Neural crest cell (in vitro differentiated cells): ENCODE measurements at regions not wholly inside any gene's neighbourhood (a gene's known extent, or its start where the extent isn't known, plus 50 kb on each side); places are given as distances from the start of the nearest gene placed in this dataset.

Experiments used
- DNase-seq: peaks from one replicate; pipeline ENCODE4 v3.0.0; 2021; ENCODE audit warnings: low read depth, mixed read lengths, low spot score
- H3K27ac Mint-ChIP-seq: one replicate; pipeline ENCODE4 v1.8.0; 2021; ENCODE audit warnings: mild to moderate bottlenecking, mixed read lengths; ENCODE audit not compliant: unreplicated experiment
- H3K27me3 Mint-ChIP-seq: 2 replicates; pipeline ENCODE4 v1.8.0; 2021; ENCODE audit warnings: low read depth, mild to moderate bottlenecking, mixed read lengths
- H3K36me3 Mint-ChIP-seq: 2 replicates; pipeline ENCODE4 v1.8.0; 2021; ENCODE audit warnings: low read depth, mild to moderate bottlenecking, mixed read lengths
- H3K4me1 Mint-ChIP-seq: 2 replicates; pipeline ENCODE4 v1.8.0; 2021; ENCODE audit warnings: mixed read lengths
- H3K4me3 Mint-ChIP-seq: one replicate; pipeline ENCODE4 v1.8.0; 2021; ENCODE audit warnings: mild to moderate bottlenecking, mixed read lengths
- H3K9me3 Mint-ChIP-seq: 2 replicates; pipeline ENCODE4 v1.8.0; 2021; ENCODE audit warnings: mixed read lengths
- TF ChIP-seq, protein P1 (sequence below): fragments of 200-600 bp; sonication (generic); conservative IDR thresholded peaks from 2 replicates; pipeline ENCODE4 v1.5.0; 2021; ENCODE audit warnings: antibody characterized with exemption, mild to moderate bottlenecking

DNA sequence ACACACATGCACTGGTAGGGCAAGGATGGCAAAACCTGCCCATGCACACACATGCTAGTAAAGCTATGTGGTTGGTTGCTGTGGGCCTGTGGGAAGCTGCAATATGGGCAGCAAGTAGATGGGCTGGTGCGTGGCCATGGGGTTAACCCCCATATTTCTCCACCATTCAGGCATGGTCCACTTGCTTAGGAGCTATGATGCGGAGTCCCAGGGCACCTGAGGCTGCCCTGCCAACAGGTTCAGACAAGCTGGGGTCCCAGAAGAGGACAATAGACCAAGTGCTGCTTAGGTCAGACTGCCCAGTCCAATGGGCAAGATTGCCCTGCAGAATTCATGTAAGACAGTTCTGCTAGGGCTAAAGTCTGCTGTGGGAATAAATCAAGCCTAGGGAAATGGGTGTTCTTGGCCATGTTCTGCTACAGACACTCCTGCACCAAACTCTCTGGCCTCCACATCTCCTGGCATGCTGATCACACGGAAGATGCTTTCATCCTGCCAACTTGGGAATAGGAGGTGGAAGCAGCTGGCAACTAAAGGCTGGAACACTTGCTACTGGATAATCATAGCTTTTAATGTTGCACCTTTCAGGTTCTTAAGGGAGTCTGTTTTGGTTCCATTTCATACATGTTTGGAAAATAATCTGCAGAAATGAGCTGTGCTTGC is 646.3 kb upstream of the SLITRK1 start:
- peaks cover 3% of the 10 kb centered on the region for H3K9me3 Mint-ChIP-seq
- H3K4me1 Mint-ChIP-seq = no peaks in the 10 kb centered on the region
- DNase-seq = no peak
- H3K4me3 Mint-ChIP-seq = no peak overlapping the region
- H3K36me3 Mint-ChIP-seq = no peaks in the 10 kb centered on the region
- no peaks in the 10 kb centered on the region for H3K27me3 Mint-ChIP-seq
- no peak overlapping the region for H3K27ac Mint-ChIP-seq
- TF ChIP-seq, protein P1, sequence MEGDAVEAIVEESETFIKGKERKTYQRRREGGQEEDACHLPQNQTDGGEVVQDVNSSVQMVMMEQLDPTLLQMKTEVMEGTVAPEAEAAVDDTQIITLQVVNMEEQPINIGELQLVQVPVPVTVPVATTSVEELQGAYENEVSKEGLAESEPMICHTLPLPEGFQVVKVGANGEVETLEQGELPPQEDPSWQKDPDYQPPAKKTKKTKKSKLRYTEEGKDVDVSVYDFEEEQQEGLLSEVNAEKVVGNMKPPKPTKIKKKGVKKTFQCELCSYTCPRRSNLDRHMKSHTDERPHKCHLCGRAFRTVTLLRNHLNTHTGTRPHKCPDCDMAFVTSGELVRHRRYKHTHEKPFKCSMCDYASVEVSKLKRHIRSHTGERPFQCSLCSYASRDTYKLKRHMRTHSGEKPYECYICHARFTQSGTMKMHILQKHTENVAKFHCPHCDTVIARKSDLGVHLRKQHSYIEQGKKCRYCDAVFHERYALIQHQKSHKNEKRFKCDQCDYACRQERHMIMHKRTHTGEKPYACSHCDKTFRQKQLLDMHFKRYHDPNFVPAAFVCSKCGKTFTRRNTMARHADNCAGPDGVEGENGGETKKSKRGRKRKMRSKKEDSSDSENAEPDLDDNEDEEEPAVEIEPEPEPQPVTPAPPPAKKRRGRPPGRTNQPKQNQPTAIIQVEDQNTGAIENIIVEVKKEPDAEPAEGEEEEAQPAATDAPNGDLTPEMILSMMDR = no peak

DNA sequence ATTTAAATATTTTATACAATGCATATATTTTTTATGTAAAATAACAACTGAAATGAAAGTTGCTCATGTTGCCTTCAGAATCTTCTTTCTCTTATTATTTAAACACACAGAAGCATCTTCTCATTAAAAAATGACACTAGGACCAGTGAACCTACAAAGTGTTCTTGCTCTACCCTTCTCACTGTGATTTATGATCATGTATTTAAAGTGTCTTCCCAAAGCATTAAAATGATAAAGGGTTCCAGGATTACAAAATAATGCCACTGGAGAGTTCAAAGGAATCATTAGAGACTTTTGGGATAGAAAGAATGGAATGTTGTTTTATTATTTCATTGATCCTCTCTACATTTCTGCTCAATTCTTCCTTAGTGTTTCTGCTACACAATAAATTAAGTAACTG is 643.6 kb upstream of the SLITRK1 start:
- H3K36me3 Mint-ChIP-seq = no peaks in the 10 kb centered on the region
- H3K4me3 Mint-ChIP-seq = no peak overlapping the region
- H3K9me3 Mint-ChIP-seq = peaks cover 3% of the 10 kb centered on the region
- H3K4me1 Mint-ChIP-seq = no peaks in the 10 kb centered on the region
- no peak overlapping the region for H3K27ac Mint-ChIP-seq
- TF ChIP-seq, protein P1 = no peak
- no peak for DNase-seq
- no peaks in the 10 kb centered on the region for H3K27me3 Mint-ChIP-seq

DNA sequence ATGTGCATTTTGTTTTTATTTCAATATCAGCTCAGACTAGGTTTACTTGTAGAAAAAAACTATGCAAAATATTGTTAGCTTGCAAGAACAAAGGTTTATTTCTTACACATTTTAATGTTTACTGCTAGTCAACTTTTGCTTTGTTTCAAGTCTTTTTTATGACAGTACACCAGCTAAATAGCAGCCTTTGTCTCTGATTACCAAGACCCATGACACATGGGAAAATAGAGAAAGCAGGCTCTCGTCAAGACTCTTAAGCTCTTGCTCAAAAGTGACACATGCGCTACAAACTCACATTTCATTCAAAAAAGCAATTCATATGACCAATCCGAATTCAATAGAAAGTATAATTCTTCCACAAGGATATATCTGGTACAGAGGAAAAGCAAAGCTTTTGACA is 642.3 kb upstream of the SLITRK1 start:
- H3K4me1 Mint-ChIP-seq = no peaks in the 10 kb centered on the region
- no peak overlapping the region for H3K4me3 Mint-ChIP-seq
- peaks cover 3% of the 10 kb centered on the region for H3K9me3 Mint-ChIP-seq

DNA sequence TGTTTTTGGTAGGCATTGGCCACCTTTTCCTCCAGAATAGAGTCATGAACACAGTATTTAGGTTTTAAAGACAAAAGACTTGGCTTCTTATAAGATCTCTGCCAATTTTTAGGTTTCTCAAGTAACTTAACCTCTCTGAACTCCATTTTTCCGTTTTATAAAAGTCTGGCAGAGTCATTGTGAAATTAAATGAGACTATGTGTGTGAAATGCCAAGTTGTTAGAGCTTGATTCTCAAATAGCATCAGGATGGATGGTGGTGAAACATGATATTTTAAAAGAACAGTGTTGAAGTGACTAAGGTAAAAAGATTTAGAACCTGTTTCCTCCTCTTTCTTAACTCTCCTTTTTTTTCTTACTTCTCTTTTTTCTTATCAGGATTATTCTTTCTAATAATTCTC is 617.7 kb upstream of the SLITRK1 start:
- peaks cover 7% of the 10 kb centered on the region for H3K9me3 Mint-ChIP-seq
- H3K27me3 Mint-ChIP-seq = no peaks in the 10 kb centered on the region
- H3K36me3 Mint-ChIP-seq = no peaks in the 10 kb centered on the region
- H3K4me1 Mint-ChIP-seq = no peaks in the 10 kb centered on the region
- H3K27ac Mint-ChIP-seq = no peak overlapping the region
- TF ChIP-seq, protein P1 = no peak
- no peak for DNase-seq
- H3K4me3 Mint-ChIP-seq = no peak overlapping the region

More for the DNA sequence above, 642.3 kb upstream of the SLITRK1 start:
- no peak overlapping the region for H3K27ac Mint-ChIP-seq
- no peaks in the 10 kb centered on the region for H3K36me3 Mint-ChIP-seq
- H3K27me3 Mint-ChIP-seq = no peaks in the 10 kb centered on the region
- TF ChIP-seq, protein P1 = no peak
- no peak for DNase-seq

DNA sequence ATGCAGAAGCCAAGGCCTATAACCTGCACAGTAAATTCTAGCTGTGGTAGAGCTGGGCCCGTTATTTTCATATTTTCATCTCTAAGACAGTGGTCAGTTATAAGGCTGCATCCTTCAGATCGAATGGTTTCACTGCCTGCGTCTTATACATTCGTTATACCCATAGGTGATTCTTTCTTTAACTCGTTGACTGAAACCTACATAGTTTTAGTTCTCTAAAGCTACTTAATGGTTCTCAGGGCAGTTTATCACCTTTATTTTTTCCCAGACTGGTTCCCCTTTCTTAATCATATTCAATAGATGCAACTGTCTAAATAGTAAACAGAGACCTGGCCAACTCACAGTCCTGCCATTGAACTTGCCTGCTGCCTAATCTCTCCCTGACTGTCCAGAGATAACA is 615.3 kb upstream of the SLITRK1 start:
- DNase-seq = no peak
- no peak overlapping the region for H3K27ac Mint-ChIP-seq
- H3K27me3 Mint-ChIP-seq = no peaks in the 10 kb centered on the region
- H3K9me3 Mint-ChIP-seq = peaks cover 3% of the 10 kb centered on the region
- H3K36me3 Mint-ChIP-seq = no peaks in the 10 kb centered on the region
- TF ChIP-seq, protein P1 = no peak
- no peaks in the 10 kb centered on the region for H3K4me1 Mint-ChIP-seq
- no peak overlapping the region for H3K4me3 Mint-ChIP-seq
